ENCODE measurements at regions not wholly inside any gene's neighbourhood (a gene's known extent, or its start where the extent isn't known, plus 50 kb on each side); places are given as distances from the start of the nearest gene placed in this dataset.

DNA sequence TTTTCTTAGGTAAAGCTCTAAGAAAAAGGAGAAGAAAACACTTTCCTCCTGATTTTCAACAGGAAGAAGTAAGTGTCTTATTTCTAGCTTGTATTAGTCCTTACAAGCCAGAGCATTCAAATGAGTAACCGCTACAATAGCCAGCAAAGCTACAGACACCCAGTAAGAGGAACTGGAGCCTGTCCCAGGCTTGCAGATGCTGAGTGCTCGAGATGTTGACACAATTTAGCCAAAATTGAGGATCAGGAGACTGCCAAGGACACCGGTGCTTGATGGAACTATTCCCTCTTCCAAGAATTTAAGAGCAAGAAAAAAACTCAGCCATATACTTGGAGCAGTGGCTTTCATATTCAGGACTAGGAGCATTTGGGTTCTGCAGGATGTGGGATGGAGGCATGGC, 149.3 kb upstream of the DPP6 start:
- H3K36me3 ChIP-seq = no peaks in the 10 kb centered on the region
- TF ChIP-seq, protein P1, sequence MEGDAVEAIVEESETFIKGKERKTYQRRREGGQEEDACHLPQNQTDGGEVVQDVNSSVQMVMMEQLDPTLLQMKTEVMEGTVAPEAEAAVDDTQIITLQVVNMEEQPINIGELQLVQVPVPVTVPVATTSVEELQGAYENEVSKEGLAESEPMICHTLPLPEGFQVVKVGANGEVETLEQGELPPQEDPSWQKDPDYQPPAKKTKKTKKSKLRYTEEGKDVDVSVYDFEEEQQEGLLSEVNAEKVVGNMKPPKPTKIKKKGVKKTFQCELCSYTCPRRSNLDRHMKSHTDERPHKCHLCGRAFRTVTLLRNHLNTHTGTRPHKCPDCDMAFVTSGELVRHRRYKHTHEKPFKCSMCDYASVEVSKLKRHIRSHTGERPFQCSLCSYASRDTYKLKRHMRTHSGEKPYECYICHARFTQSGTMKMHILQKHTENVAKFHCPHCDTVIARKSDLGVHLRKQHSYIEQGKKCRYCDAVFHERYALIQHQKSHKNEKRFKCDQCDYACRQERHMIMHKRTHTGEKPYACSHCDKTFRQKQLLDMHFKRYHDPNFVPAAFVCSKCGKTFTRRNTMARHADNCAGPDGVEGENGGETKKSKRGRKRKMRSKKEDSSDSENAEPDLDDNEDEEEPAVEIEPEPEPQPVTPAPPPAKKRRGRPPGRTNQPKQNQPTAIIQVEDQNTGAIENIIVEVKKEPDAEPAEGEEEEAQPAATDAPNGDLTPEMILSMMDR (IDR thresholded peaks at IDR 0.05; ENCODE audit: borderline replicate concordance) = no peak
- peaks cover 6% of the 10 kb centered on the region for H3K9me3 ChIP-seq (replicated peaks)
- no peaks in the 10 kb centered on the region for H3K4me1 ChIP-seq
- H3K27ac ChIP-seq (replicated peaks) = no peak overlapping the region
- peaks cover 10% of the 10 kb centered on the region for H3K27me3 ChIP-seq (ENCODE audit: low read depth)
- DNase-seq = no peak
- H3K4me3 ChIP-seq = no peak overlapping the region
- intact Hi-C loops (cut with micrococcal nuclease) = no loop called here

DNA sequence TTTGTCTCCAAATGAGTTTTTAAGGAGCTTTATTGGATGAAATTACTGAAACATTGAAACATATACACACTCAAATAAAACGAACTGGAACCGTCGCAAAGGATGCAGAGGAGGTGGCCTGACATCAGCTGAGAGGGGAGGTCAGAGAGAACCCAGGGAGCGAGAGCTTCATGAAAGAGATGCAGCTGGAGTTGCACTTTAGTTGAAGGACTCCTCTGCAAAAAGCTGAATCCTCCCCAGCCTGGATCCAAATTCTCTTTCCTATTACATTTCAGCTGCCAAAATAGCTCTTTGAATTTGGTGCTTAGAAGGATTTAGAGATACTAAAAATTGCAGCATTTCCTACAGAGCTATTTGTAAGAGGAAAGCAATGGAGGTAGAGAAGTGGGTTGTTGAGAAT, 140.0 kb upstream of the DPP6 start:
- no peak for DNase-seq
- intact Hi-C loops (cut with micrococcal nuclease) = no loop called here
- Histone ChIP-seq H3K27ac (replicated peaks) (no peak overlapping the region), H3K27me3 (ENCODE audit: low read depth) (peaks cover 32% of the 10 kb centered on the region), H3K4me1 (no peaks in the 10 kb centered on the region), H3K9me3 (replicated peaks) (peaks cover 7% of the 10 kb centered on the region), H3K36me3 (no peaks in the 10 kb centered on the region), H3K4me3 (no peak overlapping the region)
- TF ChIP-seq, protein P1 (IDR thresholded peaks at IDR 0.05; ENCODE audit: borderline replicate concordance) = no peak

DNA sequence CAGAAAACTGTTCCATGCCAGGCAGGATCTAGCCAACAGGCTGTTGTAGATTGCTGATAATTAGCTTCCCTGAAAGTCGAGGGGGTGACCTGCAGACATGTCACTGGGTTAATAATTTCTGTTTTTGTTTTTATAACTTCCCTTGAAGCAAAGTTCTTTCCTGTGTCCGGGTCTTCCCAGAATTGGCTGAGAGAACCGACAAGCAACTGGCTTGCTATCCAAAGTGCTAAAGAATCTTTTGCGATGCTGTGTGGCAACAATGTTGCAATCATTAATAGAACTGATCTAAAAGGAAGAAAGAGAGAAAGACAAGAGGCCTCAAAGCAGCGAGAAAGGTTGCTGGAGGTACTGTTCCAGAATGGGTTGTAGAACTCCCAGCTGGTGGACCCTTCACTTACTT, 132.1 kb upstream of the DPP6 start:
- TF ChIP-seq, protein P1 (IDR thresholded peaks at IDR 0.05; ENCODE audit: borderline replicate concordance) = no peak
- H3K27me3 ChIP-seq (ENCODE audit: low read depth) = peaks cover 20% of the 10 kb centered on the region

DNA sequence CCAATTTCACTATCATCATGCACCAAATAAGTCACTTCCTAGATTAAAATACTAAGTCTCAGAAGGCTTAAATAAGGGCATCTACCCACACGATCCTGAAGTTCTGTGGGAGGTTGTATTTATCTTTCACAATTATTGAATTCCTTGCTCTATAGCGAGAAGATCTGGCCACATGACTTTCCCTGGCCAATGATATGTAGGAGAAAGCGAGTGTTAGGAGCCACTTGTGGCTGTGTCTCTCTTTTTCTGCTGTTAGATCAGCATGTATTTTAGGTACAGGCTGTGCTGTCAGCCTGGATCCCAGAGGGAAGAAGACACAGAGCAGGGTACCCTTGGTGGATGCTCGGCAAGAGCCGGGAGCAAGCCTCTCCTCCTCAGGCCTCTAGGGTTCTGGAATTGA, 131.3 kb upstream of the DPP6 start:
- Histone ChIP-seq H3K36me3 (no peaks in the 10 kb centered on the region), H3K27me3 (ENCODE audit: low read depth) (peaks cover 13% of the 10 kb centered on the region), H3K27ac (replicated peaks) (no peak overlapping the region), H3K4me1 (no peaks in the 10 kb centered on the region), H3K9me3 (replicated peaks) (no peaks in the 10 kb centered on the region), H3K4me3 (no peak overlapping the region)
- no peak for DNase-seq
- TF ChIP-seq, protein P1 (IDR thresholded peaks at IDR 0.05; ENCODE audit: borderline replicate concordance) = no peak
- intact Hi-C loops (cut with micrococcal nuclease) = no loop called here

More for the DNA sequence above, 132.1 kb upstream of the DPP6 start:
- DNase-seq = no peak
- intact Hi-C loops (cut with micrococcal nuclease) = no loop called here
- Histone ChIP-seq H3K4me1 (no peaks in the 10 kb centered on the region), H3K36me3 (no peaks in the 10 kb centered on the region), H3K27ac (replicated peaks) (no peak overlapping the region), H3K9me3 (replicated peaks) (no peaks in the 10 kb centered on the region), H3K4me3 (no peak overlapping the region)

DNA sequence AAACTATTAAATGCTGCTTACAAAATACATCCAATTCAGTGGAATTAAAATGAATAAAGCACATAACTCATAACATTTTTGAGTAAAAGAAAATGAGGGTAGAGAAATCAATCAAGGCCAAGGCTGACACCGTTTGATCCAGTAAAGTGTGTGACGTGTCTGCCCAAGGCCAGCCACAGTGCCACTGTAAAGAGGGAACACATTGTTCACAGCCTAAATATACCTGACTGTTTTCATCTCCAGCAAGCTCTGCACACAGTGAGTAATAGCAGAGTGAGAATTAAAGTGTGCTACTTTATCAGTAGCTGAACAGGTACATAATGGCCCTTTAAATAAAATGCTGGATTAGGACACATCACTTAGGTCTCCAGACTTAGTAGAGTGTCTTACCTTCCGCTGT, 130.8 kb upstream of the DPP6 start:
- Histone ChIP-seq H3K4me1 (no peaks in the 10 kb centered on the region), H3K36me3 (no peaks in the 10 kb centered on the region), H3K27me3 (ENCODE audit: low read depth) (peaks cover 10% of the 10 kb centered on the region), H3K4me3 (no peak overlapping the region), H3K27ac (replicated peaks) (no peak overlapping the region), H3K9me3 (replicated peaks) (no peaks in the 10 kb centered on the region)
- TF ChIP-seq, protein P1 (IDR thresholded peaks at IDR 0.05; ENCODE audit: borderline replicate concordance) = no peak
- DNase-seq = no peak
- intact Hi-C loops (cut with micrococcal nuclease) = no loop called here

DNA sequence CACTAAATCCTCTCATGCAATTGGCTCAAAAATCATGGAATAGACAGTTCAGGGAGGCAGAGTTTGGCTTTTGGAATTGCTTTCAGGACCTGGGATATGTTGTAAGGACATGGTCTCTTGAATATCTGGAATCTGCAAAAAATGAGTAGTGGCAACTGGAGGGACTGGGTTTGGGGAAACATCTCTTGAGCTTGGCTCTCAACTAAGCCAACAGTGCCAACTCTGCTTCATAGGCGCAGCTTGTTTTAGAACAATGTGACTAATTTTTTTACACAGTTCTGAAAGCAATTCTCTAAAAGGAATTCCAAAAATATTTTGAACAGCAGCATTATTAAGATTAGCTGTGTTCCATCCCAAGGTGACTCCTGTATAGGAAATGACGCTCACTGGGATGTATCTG, 121.5 kb upstream of the DPP6 start:
- TF ChIP-seq, protein P1 (IDR thresholded peaks at IDR 0.05; ENCODE audit: borderline replicate concordance) = no peak
- Histone ChIP-seq H3K27ac (replicated peaks) (no peak overlapping the region), H3K4me3 (no peak overlapping the region), H3K36me3 (no peaks in the 10 kb centered on the region), H3K27me3 (ENCODE audit: low read depth) (peaks cover 25% of the 10 kb centered on the region), H3K4me1 (no peaks in the 10 kb centered on the region), H3K9me3 (replicated peaks) (no peaks in the 10 kb centered on the region)
- intact Hi-C loops (cut with micrococcal nuclease) = no loop called here
- DNase-seq = no peak
